HG03521 (cell line): ENCODE measurements at regions not wholly inside any gene's neighbourhood (a gene's known extent, or its start where the extent isn't known, plus 50 kb on each side); places are given as distances from the start of the nearest gene placed in this dataset.
"Not testable (repeated sequence)": the region's sequence is repeated elsewhere in the genome, so short reads cannot be mapped to it uniquely, and the experiment has no call there.

Experiments
- ATAC-seq: cut with Tn5 transposase; IDR thresholded peaks from one replicate; pipeline ENCODE4 v1.9.1; 2021; ENCODE audit warnings: mild to moderate bottlenecking, moderate library complexity; ENCODE audit not compliant: unreplicated experiment

DNA sequence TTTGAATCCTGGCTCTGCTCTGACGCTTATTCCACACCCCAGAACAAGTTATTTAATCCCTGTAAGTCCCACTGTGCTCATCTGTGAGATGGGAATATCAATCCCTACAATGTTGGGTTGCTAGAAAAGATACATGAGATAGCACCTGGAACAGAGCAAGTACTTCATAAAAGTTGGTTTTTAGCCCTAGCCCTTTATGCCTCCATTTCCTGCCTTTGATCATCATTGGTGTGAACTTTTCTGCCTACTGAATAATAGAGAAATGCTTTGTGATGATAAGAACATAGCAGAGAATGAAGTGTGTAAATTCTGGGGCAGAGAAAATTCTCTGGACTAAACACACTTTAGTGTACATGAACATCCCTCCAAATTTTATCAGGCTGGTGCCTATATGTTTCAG lies 90.3 kb upstream of the RANBP6 start:
- ATAC-seq, result no peak

DNA sequence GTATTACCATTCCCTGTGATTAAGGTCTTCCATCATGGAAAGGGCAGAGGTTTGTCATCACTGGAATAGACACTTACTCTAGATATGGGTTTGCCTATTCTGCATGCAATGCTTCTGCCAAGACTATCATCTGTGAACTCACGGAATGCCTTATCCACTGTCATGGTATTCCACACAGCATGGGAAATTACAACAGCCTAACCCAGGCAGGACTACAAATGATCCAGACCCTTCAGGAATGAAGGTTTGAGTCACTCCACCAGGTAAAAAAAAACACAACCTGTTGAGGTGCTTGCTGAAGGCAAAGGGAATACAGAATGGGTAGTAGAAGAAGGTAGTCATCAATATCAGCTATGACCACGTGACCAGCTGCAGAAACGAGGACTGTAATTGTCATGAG lies 89.0 kb upstream of the RANBP6 start:
- not testable (repeated sequence) for ATAC-seq

DNA sequence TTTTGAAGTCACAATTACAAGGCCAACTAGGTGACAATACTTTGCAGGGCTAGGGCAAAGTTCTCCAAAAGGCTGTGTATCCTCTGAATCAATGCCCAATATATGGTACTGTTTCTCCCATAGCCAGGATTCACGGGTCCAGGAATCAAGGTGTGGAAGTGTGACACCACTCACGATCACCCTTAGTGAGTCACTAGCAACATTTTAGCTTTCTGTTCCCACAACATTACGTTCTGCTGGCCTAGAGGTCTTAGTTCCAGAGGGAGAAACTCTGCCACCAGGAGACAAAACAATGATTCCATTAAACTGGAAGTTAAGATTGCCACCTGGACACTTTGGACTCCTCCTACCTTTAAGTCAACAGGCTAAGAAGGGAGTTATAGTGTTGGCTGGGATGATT lies 88.5 kb upstream of the RANBP6 start:
- ATAC-seq, result not testable (repeated sequence)

DNA sequence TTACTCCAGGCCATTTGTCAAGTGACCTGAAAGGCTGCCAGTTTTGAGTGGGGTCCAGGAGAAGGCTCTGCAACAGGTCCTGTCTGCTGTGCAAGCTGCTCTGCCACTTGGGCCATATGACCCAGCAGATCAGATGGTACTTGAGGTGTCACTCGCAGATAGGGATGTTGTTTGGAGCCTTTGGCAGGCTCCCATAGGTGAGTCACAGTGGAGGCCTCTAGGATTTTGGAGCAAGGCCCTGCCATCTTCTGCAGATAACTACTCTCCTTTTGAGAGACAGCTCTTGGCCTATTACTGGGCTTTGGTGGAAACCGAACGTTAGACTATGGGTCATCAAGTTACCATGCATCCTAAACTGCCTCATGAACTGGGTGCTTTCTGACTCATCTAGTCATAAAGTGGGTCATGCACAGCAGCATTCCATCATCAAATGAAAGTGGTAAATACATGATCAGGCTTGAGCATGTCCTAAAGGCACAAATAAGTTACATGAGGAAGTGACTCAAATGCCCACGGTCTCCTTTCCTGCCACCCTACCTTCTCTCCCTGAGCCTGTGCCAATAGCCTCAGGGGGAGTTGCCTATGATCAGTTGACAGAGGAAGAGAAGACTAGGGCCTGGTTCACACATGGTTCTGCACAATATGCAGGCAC lies 87.0 kb upstream of the RANBP6 start:
- not testable (repeated sequence) for ATAC-seq

DNA sequence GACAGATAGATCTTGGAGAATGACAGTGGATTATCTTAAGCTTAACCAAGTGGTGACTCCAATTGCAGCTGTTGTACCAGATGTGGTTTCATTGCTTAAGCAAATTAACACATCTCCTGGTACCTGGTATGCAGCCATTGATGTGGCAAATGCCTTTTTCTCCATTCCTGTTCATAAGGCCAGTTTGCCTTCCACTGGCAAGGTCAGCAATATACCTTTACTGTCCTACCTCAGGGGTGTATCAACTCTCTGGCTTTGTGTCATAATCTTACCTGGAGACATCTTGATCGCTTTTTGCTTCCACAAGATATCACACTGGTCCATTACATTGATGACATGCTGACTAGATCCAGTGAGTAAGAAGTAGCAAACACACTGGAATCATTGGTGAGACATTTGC lies 86.3 kb upstream of the RANBP6 start:
- not testable (repeated sequence) for ATAC-seq

DNA sequence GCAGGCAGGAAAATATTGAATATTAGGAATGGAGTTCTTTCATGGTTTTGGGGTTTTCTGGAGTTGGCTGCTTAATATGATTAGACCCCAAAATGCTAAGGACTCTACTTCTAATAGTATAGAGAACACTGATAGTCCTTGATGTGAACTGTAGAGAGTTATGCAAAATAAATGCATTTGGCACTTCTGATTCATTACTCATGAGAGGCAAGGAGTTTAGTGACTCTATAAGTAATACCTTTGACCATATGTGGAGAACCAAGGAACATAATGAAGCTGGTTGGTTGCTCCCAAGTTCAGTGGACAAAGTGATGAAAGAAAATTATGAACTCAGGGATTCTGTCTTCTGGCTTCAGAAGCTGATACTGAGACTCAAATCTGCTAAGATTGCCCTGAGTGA lies 83.9 kb upstream of the RANBP6 start:
- ATAC-seq, result not testable (repeated sequence)

DNA sequence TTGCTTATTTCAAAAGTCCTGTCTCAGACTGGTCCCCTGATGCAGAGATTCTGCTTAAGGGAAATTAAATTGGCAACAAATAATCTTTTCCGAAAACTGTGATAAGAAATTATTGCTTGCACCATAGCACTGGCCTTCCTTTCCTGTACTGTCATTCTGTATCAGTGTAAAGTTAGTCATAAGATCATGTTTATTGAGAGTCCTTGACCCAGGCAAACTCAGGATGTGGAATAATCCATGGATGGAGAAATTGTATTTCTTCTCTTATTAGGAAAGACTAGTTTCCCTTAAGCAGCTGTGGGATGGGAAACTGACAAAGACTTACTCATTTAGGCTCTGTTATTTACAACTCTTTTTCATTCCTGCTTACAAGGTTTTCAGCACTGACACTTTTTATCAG lies 83.0 kb upstream of the RANBP6 start:
- no peak for ATAC-seq

DNA sequence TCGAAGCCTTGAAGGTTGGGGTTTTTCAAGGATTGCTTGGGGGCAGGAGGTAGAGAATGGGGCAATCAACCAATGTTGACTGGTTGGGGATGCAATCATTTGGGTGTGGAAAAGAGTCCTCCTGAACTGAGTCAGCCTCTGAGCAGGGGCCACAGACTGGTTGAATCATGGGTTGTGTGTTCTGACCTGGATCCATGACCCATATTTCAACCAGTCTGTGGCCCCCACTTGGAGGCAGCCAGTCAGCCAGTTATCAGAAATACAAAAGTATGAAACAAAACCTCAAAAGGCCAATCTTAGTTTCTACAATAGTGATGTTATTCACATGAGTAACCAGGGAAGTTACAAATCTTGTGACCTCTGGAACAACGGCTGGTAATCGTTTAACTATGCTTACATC lies 81.4 kb upstream of the RANBP6 start:
- ATAC-seq, result no peak

DNA sequence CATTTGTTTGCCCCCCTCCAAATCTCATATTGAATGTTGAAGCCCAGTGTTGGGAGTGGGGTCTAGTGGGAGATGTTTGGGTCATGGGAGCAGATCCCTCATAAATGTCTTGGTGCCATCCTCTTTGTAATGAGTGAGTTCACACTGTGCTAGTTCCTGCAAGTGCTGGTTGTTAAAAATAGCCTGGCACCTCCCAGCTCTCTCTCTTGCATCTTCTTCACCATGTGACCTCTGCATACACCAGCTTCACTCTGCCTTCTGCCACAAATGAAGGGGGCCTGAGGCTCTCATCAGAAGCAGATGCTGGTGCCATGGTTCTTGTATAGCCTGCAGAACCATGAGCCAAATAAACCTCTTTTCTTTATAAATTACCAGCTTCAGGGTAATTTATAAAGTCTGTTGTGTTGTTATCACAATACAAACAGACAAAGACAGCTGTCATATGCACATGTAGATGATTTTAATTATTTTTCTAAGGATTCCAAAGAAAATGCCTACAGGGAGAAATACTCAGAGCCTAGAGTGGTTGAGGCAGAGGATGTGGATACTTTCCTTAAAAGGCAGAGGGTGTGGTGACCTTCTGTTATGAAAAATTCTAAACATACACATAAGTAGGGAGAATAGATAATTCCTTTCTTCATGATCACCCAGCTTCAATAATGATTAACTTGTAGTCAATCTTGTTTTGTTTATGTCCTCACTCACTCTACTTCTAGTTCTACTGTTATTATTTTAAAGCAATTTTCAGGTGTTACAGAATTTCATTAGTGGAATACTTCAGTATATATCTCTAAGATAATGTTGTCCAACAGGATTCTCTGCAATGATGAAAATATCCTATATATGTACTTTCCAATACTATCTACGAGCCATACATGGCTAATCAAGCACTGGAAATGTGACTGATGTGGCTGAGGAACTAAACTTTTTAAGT lies 75.1 kb upstream of the RANBP6 start:
- no peak for ATAC-seq

DNA sequence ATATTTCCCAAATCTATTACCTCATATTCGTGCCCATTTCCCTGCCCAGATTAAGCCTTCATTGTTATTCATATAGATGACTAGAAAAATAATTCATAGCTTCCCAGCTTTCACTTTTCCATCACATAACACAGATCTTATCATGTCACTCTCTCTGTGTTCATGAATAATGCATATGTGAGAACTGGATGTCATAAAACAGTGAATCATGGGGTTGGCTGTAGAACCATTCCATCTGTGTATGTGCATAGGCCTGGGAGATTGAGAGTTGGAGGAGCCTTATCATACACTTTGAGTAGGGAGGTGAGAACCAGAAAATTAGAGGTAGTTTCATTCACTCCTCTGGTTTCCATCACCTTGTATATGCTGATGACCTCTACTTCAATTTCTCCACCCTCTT lies 73.9 kb upstream of the RANBP6 start:
- no peak for ATAC-seq

DNA sequence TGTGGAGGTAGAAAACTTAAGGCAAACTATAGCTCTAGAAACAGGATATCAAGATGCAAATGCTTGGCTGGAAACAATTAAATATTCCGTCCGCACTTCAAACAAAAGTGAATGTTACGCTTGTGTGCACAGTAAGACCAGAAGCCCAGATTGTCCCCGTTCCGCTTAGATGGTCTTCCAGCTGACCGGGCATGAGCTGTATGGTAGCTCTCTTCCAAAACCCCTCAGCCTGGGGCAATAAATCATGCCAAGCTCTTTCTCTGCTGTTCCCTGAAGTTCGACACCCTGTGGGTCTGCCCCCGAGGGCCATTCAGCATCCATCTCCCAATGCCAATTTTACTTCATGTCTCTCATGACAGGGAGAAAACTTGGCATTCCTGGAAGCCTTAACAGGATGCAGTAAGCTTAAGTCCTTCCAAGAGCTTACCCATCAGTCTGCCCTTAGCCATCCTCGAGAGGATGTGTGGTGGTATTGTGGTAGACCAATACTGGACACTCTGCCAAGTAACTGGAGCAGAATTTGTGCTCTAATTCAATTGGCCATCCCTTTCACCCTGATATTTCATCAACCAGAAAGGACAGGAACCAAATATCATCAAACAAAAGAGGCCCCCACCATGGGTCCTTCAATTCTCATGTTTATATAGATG lies 70.7 kb upstream of the RANBP6 start:
- ATAC-seq, result no peak

DNA sequence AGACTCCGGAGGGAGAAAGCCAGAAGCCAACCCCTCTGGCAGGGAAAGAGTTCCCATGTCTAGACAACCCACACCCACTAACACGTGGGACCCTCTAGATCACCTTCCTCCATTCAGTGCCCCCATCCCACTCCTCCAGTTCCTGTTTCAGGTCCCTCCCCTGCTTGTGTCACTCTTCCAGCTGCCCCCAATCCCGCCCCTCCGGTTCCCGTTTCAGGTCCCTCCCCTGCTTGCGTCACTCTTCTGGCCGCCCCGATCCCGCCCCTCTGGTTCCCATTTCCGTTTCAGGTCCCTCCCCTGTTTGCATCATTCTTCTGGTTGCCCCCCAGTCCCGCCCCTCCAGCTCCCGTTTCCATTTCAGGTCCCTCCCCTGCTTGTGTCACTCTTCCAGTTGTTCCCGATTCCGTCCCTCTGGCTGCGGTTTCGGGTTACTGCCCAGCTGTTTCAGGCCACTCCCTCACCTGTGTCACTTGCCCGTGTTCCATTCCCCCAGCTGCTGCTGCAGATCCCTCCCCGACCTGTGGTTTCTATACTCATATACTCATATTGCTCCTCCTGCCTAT lies 64.8 kb upstream of the RANBP6 start:
- peak; percentile 97 for ATAC-seq

DNA sequence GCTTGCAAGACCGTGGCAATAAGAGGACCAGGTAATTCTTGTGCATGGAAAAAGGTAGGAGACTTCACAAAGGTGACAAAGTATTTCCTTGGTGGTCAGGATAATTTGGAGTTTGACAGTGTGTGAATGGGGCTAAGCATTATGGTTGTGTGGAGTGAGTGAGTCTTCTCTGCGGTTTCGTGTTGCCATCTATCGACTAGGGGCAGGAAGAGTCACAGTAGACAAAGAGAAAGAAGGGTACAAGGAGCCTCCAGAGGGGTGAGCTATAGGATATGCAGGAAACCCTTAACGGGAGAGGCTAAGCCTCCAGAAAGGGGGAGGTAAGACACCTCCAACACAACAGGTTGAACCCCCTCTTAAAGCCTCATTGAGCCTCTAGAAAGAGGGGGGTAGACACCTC lies 64.0 kb upstream of the RANBP6 start:
- no peak for ATAC-seq

DNA sequence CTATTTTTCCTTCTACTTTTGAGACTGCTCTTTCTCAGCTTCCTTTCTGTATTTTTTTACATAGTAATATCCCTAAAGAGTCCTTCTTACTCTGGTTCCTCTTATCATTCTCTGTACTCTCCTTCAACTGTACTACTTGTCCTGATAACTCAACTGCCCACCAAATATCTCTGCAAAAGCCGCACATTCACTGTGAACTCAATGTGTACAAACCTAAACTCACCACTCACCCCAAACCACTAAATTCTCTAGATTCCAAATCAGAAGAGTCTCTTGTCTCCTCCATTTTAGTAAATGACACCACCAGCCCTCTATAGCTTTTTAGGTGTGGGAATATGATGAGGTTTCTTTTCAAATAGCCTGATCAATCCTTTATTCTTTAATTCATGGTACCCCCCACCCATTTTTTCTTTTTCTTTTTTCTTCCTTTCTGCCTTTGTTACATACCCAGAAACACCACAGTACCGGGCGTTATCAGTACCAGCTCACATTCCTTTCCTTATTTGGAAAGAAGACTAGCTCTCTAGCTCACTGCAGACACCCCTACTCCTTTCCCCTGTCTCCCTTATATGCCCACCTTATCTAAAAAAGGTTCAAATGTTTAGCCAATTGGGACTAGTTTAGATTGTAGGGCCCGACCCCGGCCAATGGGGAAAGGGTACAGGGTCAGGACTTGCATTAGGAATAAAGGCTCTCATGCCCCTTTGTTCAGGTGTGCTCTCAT lies 63.1 kb upstream of the RANBP6 start:
- no peak for ATAC-seq

DNA sequence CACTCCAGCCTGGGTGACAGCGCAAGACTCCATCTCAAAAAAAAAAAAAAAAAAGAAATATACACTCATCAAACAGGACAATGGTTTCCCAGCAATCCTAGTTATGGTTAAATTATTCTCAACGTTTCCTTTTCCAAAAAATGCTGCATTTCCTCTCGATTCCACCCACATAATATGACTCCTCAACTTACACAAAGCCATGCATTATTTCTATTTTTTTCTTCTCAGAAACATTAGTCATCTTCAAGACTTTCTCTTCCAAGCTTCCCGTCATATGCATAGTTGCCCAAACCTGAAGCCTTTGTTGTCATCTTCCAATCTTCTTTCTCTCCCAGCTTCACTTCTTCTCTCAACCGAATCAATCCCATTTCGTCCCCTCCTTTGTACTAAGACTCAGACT lies 61.4 kb upstream of the RANBP6 start:
- no peak for ATAC-seq

DNA sequence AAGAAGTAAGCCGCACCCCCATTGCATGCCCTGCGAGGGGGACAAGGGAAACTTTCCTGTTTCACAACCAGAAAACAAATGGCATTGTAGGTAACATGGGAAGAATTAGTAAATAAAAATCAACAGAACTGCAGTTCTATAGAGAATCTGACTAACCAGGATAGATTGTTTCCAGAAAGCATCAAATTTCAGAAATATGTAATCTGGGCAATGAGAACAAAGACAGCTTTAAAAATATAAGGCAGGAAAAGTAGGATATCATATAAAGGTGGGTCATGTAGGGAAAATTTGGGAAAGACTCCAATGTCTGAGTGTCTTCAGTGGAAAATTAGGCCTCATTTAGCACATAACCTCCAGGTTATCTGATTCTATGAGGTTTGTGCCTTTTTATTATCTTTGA lies 58.3 kb upstream of the RANBP6 start:
- no peak for ATAC-seq

DNA sequence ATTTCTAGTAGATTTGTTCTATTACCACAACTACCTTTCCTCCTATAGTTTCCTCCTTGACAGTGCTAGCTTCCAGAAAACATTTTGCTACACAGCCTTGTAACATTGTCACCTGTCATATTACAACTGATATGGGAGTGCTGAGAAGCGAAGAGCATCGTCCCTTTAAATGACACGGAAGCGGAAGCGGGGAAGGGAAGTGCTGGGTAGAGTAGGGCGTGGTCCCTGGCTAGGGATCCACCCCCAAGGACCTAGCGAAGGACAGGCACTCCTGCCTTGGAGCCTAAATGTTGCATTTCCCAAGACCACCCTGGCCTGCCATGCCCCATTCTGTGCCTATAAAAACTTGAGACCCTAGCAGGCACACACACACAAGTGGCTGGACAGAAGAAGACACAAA lies 57.4 kb upstream of the RANBP6 start:
- no peak for ATAC-seq

DNA sequence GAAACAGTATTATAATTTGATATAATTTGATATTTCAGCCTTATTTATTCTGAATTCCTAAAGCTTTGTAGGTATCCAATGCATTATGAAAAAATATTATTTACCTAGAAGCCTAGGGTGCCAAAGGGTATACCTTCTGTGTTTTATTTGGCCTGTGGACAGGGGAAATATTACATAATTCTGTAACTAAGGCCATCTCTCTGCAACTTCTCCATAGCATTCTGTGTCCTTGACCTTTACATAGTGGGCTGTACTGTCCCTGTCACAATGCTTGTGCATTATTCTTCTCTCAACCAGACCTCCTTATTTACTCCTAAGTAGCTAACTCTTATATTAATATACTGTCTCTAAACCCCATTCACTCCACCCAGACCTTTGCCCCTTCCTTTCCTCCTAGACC lies 57.0 kb upstream of the RANBP6 start:
- no peak for ATAC-seq

DNA sequence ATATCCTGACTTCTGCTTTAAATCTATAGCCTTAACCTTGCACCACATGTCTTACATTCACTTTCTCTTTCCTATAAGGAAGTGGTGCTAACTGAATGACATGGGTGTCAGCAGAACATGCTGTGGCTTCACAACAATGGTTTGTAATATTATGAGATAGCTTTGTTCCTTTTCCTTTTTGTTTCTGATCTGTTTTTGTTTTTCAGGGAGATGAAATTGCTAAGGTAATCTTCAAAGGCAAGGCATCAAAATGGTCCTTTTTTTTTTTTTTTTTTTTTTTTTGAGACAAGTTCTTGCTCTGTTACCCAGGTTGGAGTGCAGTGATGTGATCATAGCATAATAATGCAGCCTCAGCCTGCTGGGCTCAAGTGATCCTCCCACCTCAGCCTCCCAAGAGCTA lies 53.6 kb upstream of the RANBP6 start:
- peak; percentile 97 for ATAC-seq

DNA sequence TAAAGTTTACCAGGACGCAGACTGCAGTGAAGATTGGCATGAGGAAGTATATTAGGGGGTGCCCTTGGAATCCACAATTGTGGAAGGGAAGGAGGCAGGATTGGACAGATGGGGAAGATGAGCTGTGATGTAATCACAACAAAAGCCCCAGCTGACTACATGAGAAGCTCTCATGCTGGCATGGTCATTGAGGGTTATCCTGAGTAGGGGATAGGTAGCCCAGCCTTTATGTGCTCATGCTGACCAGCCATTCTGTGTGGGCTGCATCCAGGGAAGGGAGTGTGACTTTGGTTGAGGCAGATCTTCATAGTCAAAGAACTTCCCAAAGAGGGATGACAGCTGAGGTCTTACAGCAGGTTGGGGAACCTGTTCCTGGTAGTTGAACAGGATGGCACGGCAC lies 52.0 kb upstream of the RANBP6 start:
- ATAC-seq, result no peak
